MM.1S (cell line): ENCODE measurements at regions not wholly inside any gene's neighbourhood (a gene's known extent, or its start where the extent isn't known, plus 50 kb on each side); places are given as distances from the start of the nearest gene placed in this dataset.

Source experiments
- EZH2 ChIP-seq: fragments of 300-600 bp; sonication (generic); optimal IDR thresholded peaks from 2 replicates; pipeline ENCODE3; 2017; ENCODE audit warnings: low read depth, mild to moderate bottlenecking, antibody characterized with exemption, low read length, mixed read lengths
- EZH2phosphoT487 ChIP-seq: fragments of 300-600 bp; sonication (generic); IDR thresholded peaks from 2 replicates; pipeline ENCODE4 v1.6.1; 2018; ENCODE audit warnings: antibody characterized with exemption, low read length
- TF ChIP-seq, protein P1 (sequence below): fragments of 300-600 bp; sonication (generic); IDR thresholded peaks from 2 replicates; pipeline ENCODE4 v1.5.1; 2016; ENCODE audit warnings: antibody characterized with exemption, low read length, mixed read lengths

DNA sequence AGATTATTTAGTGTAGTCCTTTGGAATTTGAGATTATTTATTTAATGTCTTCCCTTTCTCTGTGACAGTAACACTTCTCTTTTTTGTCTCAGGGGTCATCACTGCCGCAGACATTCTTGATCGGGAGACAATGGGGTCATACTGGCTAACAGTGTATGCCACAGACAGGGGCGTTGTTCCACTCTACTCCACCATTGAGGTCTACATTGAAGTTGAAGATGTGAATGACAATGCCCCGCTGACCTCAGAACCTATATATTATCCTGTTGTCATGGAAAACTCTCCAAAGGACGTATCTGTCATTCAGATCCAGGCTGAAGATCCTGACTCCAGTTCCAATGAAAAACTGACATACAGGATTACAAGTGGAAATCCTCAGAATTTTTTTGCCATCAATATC lies 299.9 kb downstream of the FAT3 start:
- TF ChIP-seq, protein P1, sequence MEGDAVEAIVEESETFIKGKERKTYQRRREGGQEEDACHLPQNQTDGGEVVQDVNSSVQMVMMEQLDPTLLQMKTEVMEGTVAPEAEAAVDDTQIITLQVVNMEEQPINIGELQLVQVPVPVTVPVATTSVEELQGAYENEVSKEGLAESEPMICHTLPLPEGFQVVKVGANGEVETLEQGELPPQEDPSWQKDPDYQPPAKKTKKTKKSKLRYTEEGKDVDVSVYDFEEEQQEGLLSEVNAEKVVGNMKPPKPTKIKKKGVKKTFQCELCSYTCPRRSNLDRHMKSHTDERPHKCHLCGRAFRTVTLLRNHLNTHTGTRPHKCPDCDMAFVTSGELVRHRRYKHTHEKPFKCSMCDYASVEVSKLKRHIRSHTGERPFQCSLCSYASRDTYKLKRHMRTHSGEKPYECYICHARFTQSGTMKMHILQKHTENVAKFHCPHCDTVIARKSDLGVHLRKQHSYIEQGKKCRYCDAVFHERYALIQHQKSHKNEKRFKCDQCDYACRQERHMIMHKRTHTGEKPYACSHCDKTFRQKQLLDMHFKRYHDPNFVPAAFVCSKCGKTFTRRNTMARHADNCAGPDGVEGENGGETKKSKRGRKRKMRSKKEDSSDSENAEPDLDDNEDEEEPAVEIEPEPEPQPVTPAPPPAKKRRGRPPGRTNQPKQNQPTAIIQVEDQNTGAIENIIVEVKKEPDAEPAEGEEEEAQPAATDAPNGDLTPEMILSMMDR: no peak
- no peak for TF ChIP-seq EZH2
- no peak for TF ChIP-seq EZH2phosphoT487
